Uterus (tissue), 3 donors: ENCODE measurements at regions not wholly inside any gene's neighbourhood (a gene's known extent, or its start where the extent isn't known, plus 50 kb on each side); places are given as distances from the start of the nearest gene placed in this dataset.

Source experiments
- DNase-seq, 2 donors: peaks; one replicate each; pipeline ENCODE4 v3.0.0-alpha.2; 2019 to 2020
- H3K27ac ChIP-seq, 2 donors: fragments of 200-600 bp; sonication (generic); 1 replicate in 1 of 2; 2 replicates in 1 of 2; pipeline ENCODE4 v1.5.1; 2016 to 2018
- H3K27me3 ChIP-seq, 2 donors: fragments of 200-600 bp; sonication (generic); one replicate each; pipeline ENCODE4 v1.5.1; 2018 to 2019; ENCODE audit warnings: control low read depth in 1 of 2
- H3K36me3 ChIP-seq, 2 donors: fragments of 200-600 bp; sonication (generic); one replicate each; pipeline ENCODE4 v1.5.1; 2019; ENCODE audit warnings: control low read depth in 1 of 2
- H3K4me1 ChIP-seq, 2 donors: fragments of 200-600 bp; sonication (generic); one replicate each; pipeline ENCODE4 v1.5.1; 2018 to 2019; ENCODE audit warnings: control low read depth in 1 of 2
- H3K4me3 ChIP-seq, 2 donors: fragments of 200-600 bp; sonication (generic); 1 replicate in 1 of 2; 2 replicates in 1 of 2; pipeline ENCODE4 v1.5.1; 2018 to 2019; ENCODE audit warnings: mild to moderate bottlenecking in 1 of 2
- H3K9me3 ChIP-seq, 2 donors: fragments of 200-600 bp; sonication (generic); one replicate each; pipeline ENCODE4 v1.5.1; 2019; ENCODE audit warnings: control low read depth in 1 of 2
- POLR2A ChIP-seq, 2 donors: fragments of 450-650 bp; IDR thresholded peaks; one replicate each; pipeline ENCODE4 v1.6.1; 2016; ENCODE audit warnings: antibody characterized with exemption in 2 of 2, mild to moderate bottlenecking in 1 of 2, moderate library complexity in 1 of 2
- intact Hi-C: fragments of 100-400 bp; cut with DNase I; formaldehyde crosslinking; loops from one replicate; pipeline ENCODE4 v1.15.1; 2023; ENCODE audit warnings: low total_unique reads
- TF ChIP-seq, protein P1 (sequence below), 4 experiments: fragments of 200-600 bp in 2 of 4; fragments of 450-650 bp in 2 of 4; sonication (generic) in 2 of 4; IDR thresholded peaks; one replicate each; pipeline ENCODE4 v1.5.1; 2016 to 2019; ENCODE audit warnings: antibody characterized with exemption in 4 of 4, mild to moderate bottlenecking in 2 of 4, moderate library complexity in 1 of 4
- donor health status: DM: yes; HTN: yes; CAD: no.

DNA sequence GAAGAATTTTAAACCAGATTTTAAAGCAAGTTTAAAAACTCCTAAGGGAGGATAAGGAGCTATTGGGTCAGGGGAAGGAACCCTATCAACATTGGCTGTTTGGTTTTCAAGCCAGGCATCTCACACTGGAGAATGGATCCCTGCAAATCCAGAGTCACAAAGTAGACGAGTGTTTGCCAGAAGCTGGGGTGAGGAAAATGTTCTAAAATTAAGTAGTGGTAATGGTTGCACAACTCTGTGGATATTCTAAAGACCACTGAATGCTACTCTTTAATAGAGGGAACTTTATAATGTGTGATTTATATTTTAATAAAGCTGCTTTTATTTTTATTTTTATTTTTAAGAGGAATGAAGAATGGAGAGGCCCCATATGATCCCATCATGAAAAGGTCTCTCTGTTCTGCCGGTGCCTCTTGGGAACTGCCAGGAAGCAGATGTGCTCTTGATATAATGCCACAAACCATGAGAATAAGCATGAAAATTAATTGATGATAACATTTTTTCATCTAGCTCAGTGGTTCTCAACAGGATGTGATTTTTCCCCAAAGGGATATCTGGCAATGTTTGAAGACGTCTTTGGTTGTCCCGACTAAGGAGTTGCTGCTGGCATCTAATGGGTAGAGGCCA, 379.0 kb upstream of the CNR1 start:
- Histone ChIP-seq H3K27me3 (no peaks in the 10 kb centered on the region), H3K36me3 (no peaks in the 10 kb centered on the region), H3K4me3 (no peak overlapping the region), H3K4me1 (no peaks in the 10 kb centered on the region), H3K27ac (no peak overlapping the region), H3K9me3 (no peaks in the 10 kb centered on the region)
- intact Hi-C loops, result no loop called here
- no peak for DNase-seq
- TF ChIP-seq, protein P1, sequence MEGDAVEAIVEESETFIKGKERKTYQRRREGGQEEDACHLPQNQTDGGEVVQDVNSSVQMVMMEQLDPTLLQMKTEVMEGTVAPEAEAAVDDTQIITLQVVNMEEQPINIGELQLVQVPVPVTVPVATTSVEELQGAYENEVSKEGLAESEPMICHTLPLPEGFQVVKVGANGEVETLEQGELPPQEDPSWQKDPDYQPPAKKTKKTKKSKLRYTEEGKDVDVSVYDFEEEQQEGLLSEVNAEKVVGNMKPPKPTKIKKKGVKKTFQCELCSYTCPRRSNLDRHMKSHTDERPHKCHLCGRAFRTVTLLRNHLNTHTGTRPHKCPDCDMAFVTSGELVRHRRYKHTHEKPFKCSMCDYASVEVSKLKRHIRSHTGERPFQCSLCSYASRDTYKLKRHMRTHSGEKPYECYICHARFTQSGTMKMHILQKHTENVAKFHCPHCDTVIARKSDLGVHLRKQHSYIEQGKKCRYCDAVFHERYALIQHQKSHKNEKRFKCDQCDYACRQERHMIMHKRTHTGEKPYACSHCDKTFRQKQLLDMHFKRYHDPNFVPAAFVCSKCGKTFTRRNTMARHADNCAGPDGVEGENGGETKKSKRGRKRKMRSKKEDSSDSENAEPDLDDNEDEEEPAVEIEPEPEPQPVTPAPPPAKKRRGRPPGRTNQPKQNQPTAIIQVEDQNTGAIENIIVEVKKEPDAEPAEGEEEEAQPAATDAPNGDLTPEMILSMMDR (IDR thresholded peaks at IDR 0.05), result no peak
- no peak for TF ChIP-seq POLR2A (IDR thresholded peaks at IDR 0.05)

DNA sequence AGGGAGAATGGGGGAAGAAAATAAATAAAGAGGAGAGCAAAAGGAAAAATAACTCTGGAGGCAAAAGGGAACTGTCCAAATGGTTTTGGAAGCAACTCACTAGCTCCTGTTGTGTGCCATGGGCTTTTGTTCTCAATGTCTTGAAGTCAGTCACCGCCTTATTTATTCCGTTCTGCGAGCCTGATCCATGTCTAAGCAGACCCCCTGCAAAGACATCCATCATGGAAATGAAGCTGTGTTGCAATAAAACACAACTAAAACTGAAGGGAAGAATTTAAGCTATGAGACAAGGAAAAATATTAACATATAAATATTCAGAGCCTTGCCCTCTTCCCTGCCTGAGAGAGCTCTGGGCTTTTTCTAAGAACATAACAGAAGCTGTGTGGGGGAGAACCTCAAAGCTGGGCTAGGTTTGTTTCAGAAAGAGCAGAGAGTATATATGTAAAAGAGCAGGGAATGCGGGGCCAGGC, 373.2 kb upstream of the CNR1 start:
- Histone ChIP-seq H3K9me3 (no peaks in the 10 kb centered on the region), H3K4me3 (no peak overlapping the region), H3K27me3 (no peaks in the 10 kb centered on the region), H3K36me3 (no peaks in the 10 kb centered on the region), H3K4me1 (no peaks in the 10 kb centered on the region), H3K27ac (no peak overlapping the region)
- no peak for TF ChIP-seq POLR2A (IDR thresholded peaks at IDR 0.05)
- TF ChIP-seq, protein P1 (IDR thresholded peaks at IDR 0.05), result no peak
- DNase-seq, result no peak
- intact Hi-C loops, result no loop called here

DNA sequence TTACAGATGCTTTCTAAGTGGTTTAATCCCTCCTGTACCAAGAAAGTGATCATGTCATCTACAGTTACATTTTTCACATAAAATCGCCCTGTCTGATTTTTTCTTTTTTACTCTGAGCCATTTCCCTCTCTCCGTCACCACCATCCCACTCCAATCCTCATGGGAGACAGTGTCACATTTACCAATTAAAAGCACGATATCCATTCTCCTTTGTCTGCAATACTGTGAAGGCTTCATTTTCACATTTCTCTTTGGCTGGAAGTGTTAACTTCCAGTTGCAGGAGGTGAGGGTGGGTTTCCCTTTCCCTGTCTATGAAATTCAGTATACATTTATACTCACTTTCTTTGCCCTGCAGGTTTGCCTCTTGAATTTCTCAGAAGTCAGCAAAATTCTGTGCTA, 372.7 kb upstream of the CNR1 start:
- Histone ChIP-seq H3K27ac (no peak overlapping the region), H3K36me3 (no peaks in the 10 kb centered on the region), H3K4me3 (no peak overlapping the region), H3K9me3 (no peaks in the 10 kb centered on the region), H3K27me3 (no peaks in the 10 kb centered on the region), H3K4me1 (no peaks in the 10 kb centered on the region)
- intact Hi-C loops, result no loop called here
- DNase-seq, result no peak
- TF ChIP-seq POLR2A (IDR thresholded peaks at IDR 0.05), result no peak
- TF ChIP-seq, protein P1 (IDR thresholded peaks at IDR 0.05), result no peak

DNA sequence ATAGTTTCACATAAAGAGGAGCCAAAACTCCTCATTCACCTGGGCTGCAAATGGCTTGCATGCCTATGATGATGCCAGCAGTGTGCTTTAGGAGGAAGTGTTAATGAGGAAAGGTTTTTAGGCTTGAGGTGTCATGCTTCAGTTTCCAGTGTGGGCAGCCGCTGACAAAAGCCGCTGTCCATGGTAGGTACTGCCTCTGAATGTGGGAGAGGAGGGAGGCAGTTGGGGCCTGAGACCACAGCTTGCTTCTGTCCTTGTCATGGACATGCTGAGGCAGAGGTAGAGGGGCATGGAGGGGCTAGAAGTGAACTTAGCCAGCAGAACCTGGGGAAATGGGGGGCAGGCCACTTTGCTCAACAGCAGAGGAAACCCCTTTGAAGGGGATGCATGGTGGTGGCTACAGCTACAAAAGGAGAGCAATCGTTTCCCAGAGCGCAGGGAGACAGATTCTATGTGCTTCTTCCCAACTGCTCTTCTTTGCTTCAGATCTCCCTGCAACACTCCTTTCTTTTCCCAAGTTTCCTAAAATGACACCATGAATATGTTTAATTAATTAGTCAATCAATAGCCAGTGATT, 372.1 kb upstream of the CNR1 start:
- Histone ChIP-seq H3K4me3 (no peak overlapping the region), H3K27ac (no peak overlapping the region), H3K36me3 (no peaks in the 10 kb centered on the region), H3K4me1 (no peaks in the 10 kb centered on the region), H3K9me3 (no peaks in the 10 kb centered on the region), H3K27me3 (no peaks in the 10 kb centered on the region)
- no peak for DNase-seq
- intact Hi-C loops, result no loop called here
- TF ChIP-seq, protein P1 (IDR thresholded peaks at IDR 0.05), result no peak
- no peak for TF ChIP-seq POLR2A (IDR thresholded peaks at IDR 0.05)

DNA sequence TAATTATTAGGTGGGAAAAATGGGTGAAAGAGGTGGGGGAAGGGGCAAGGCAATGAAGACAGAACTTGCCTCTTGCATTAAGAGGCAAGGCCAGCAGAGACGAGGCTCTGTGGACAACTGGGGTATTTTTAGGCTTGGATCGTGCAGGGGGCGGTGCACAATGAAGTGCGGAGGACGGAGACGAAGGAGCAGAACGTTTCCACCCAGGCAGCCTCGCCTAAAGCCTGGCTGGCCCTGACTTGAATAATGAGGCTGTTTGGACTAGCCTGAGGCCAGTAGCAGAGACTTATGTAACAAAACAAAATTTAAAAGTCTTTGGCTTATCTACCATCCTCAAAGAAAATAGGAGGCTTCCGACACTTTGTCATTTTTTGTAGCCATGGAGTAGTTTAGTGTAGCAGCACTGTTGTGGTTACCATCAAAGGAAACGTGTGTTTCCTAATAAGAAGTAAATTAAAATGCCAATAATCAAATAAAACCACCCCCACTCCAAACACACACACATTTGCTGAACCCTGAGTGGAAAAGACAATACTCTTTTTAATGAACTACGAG, 370.0 kb upstream of the CNR1 start:
- no peak for DNase-seq
- H3K27me3 ChIP-seq, result no peaks in the 10 kb centered on the region
- no peak for TF ChIP-seq POLR2A (IDR thresholded peaks at IDR 0.05)
- TF ChIP-seq, protein P1 (IDR thresholded peaks at IDR 0.05), result no peak
- no peak overlapping the region for H3K4me3 ChIP-seq
- H3K9me3 ChIP-seq, result no peaks in the 10 kb centered on the region
- intact Hi-C loops, result no loop called here
- H3K27ac ChIP-seq, result no peak overlapping the region
- no peaks in the 10 kb centered on the region for H3K4me1 ChIP-seq
- H3K36me3 ChIP-seq, result no peaks in the 10 kb centered on the region
